ENCODE measurements at regions not wholly inside any gene's neighbourhood (a gene's known extent, or its start where the extent isn't known, plus 50 kb on each side); places are given as distances from the start of the nearest gene placed in this dataset.
"Not testable (repeated sequence)": the region's sequence is repeated elsewhere in the genome, so short reads cannot be mapped to it uniquely, and the experiment has no call there.

GRCh38 chr12:128025589-128026245 lies 241.3 kb upstream of the TMEM132C start:
- TF ChIP-seq CTCF (conservative IDR thresholded peaks at IDR 0.05; ENCODE audit: low read depth): no peak
- ChIA-PET CTCF (no interaction called here), POLR2A (ENCODE audit: low non-redundant PET) (no interaction called here)
- DNase-seq (ENCODE audit: low spot score): no peak
- no peak overlapping the region for H3K27ac ChIP-seq

- H3K27ac ChIP-seq: no peak overlapping the region
- POLR2A ChIA-PET (ENCODE audit: low non-redundant PET): no interaction called here
- DNase-seq (ENCODE audit: low spot score): no peak
- CTCF ChIA-PET: no interaction called here
- no peak for TF ChIP-seq CTCF (conservative IDR thresholded peaks at IDR 0.05; ENCODE audit: low read depth)
These were observed 240.0 kb upstream of the TMEM132C start for GRCh38 chr12:128026696-128027574.

- no peak for DNase-seq (ENCODE audit: low spot score)
- ChIA-PET POLR2A (ENCODE audit: low non-redundant PET) (no interaction called here), CTCF (no interaction called here)
- no peak for TF ChIP-seq CTCF (conservative IDR thresholded peaks at IDR 0.05; ENCODE audit: low read depth)
- H3K27ac ChIP-seq: no peak overlapping the region
These were observed 233.5 kb upstream of the TMEM132C start for GRCh38 chr12:128033473-128033872.

GRCh38 chr12:128040971-128041370 lies 226.0 kb upstream of the TMEM132C start:
- TF ChIP-seq CTCF (conservative IDR thresholded peaks at IDR 0.05; ENCODE audit: low read depth): no peak
- DNase-seq (ENCODE audit: low spot score): no peak
- ChIA-PET CTCF (no interaction called here), POLR2A (ENCODE audit: low non-redundant PET) (no interaction called here)
- H3K27ac ChIP-seq: no peak overlapping the region

- DNase-seq (ENCODE audit: low spot score); CTCF ChIA-PET; POLR2A ChIA-PET (ENCODE audit: low non-redundant PET): not testable (repeated sequence)
These were observed 224.7 kb upstream of the TMEM132C start for GRCh38 chr12:128042283-128042682.

GRCh38 chr12:128042825-128043224 lies 224.1 kb upstream of the TMEM132C start:
- H3K27ac ChIP-seq: no peak overlapping the region
- DNase-seq (ENCODE audit: low spot score): no peak
- POLR2A ChIA-PET (ENCODE audit: low non-redundant PET): no interaction called here
- CTCF ChIA-PET: no interaction called here
- no peak for TF ChIP-seq CTCF (conservative IDR thresholded peaks at IDR 0.05; ENCODE audit: low read depth)

More at GRCh38 chr12:128042283-128042682, 224.7 kb upstream of the TMEM132C start:
- not testable (repeated sequence) for H3K27ac ChIP-seq

GRCh38 chr12:128043317-128043716 lies 223.7 kb upstream of the TMEM132C start:
- CTCF ChIA-PET: no interaction called here
- POLR2A ChIA-PET (ENCODE audit: low non-redundant PET): no interaction called here
- no peak for DNase-seq (ENCODE audit: low spot score)
- TF ChIP-seq CTCF (conservative IDR thresholded peaks at IDR 0.05; ENCODE audit: low read depth): no peak
- H3K27ac ChIP-seq: no peak overlapping the region

Measured in RWPE1 (cell line).